H9 (cell line): ENCODE measurements at regions not wholly inside any gene's neighbourhood (a gene's known extent, or its start where the extent isn't known, plus 50 kb on each side); places are given as distances from the start of the nearest gene placed in this dataset.

Source experiments
- DNase-seq: peaks from one replicate; pipeline ENCODE4 v3.0.0-alpha.2; 2017
- H2AFZ ChIP-seq: one replicate; pipeline ENCODE4 v1.6.1; 2013; ENCODE audit warnings: mild to moderate bottlenecking, low read length, control low read depth, moderate library complexity
- H2AK5ac ChIP-seq: 2 replicates; pipeline ENCODE4 v1.6.1; 2013; ENCODE audit warnings: low read length, control low read depth, mixed read lengths; ENCODE audit not compliant: insufficient read length
- H2BK120ac ChIP-seq: one replicate; pipeline ENCODE4 v1.6.1; 2013; ENCODE audit warnings: low read depth, mild to moderate bottlenecking, low read length, control low read depth, inconsistent platforms; ENCODE audit not compliant: poor library complexity, severe bottlenecking
- H2BK12ac ChIP-seq: 2 replicates; pipeline ENCODE4 v1.6.1; 2013; ENCODE audit warnings: low read length, control low read depth, mixed read lengths, low read depth; ENCODE audit not compliant: insufficient read length
- H2BK15ac ChIP-seq: 2 replicates; pipeline ENCODE4 v1.6.1; 2013; ENCODE audit warnings: low read depth, low read length, control low read depth
- H2BK20ac ChIP-seq: one replicate; pipeline ENCODE4 v1.6.1; 2013; ENCODE audit warnings: low read depth, mild to moderate bottlenecking, low read length, control low read depth, inconsistent platforms; ENCODE audit not compliant: poor library complexity, severe bottlenecking
- H2BK5ac ChIP-seq: 2 replicates; pipeline ENCODE4 v1.6.1; 2013; ENCODE audit warnings: low read length, control low read depth, mixed read lengths; ENCODE audit not compliant: insufficient read length
- H3K14ac ChIP-seq: 2 replicates; pipeline ENCODE4 v1.6.1; 2013; ENCODE audit warnings: low read length, control low read depth; ENCODE audit not compliant: insufficient read depth
- H3K18ac ChIP-seq: 2 replicates; pipeline ENCODE4 v1.6.1; 2013; ENCODE audit warnings: low read depth, mild to moderate bottlenecking, mixed read lengths, low read length, control low read depth; ENCODE audit not compliant: insufficient read length
- H3K23ac ChIP-seq: 2 replicates; pipeline ENCODE4 v1.6.1; 2013; ENCODE audit warnings: low read length, control low read depth, mixed read lengths, low read depth; ENCODE audit not compliant: insufficient read length
- H3K23me2 ChIP-seq: 2 replicates; pipeline ENCODE4 v1.6.1; 2013; ENCODE audit warnings: low read depth, mild to moderate bottlenecking, mixed read lengths, low read length, control low read depth; ENCODE audit not compliant: insufficient read length, poor library complexity, severe bottlenecking
- H3K27ac ChIP-seq: 2 replicates; pipeline ENCODE4 v1.5.1; 2013; ENCODE audit warnings: low read length, control low read depth, mixed read lengths, low read depth; ENCODE audit not compliant: insufficient read length
- H3K27me3 ChIP-seq: 2 replicates; pipeline ENCODE4 v1.6.1; 2013; ENCODE audit warnings: low read length, control low read depth, inconsistent platforms; ENCODE audit not compliant: insufficient read depth
- H3K4ac ChIP-seq: 2 replicates; pipeline ENCODE4 v1.6.1; 2013; ENCODE audit warnings: low read depth, mild to moderate bottlenecking, control low read depth, inconsistent platforms, low read length, moderate library complexity
- H3K4me1 ChIP-seq: 2 replicates; pipeline ENCODE4 v1.6.1; 2013; ENCODE audit warnings: low read length, control low read depth, inconsistent platforms; ENCODE audit not compliant: insufficient read depth
- H3K4me2 ChIP-seq: 2 replicates; pipeline ENCODE4 v1.6.1; 2013; ENCODE audit warnings: low read length, control low read depth, mixed read lengths; ENCODE audit not compliant: insufficient read length, insufficient read depth
- H3K56ac ChIP-seq: 2 replicates; pipeline ENCODE4 v1.6.1; 2013; ENCODE audit warnings: low read depth, mild to moderate bottlenecking, mixed read lengths, low read length, control low read depth; ENCODE audit not compliant: insufficient read length
- H3K79me1 ChIP-seq: 2 replicates; pipeline ENCODE4 v1.6.1; 2013; ENCODE audit warnings: low read depth, mild to moderate bottlenecking, moderate library complexity, low read length, control low read depth, inconsistent platforms; ENCODE audit not compliant: insufficient read depth, poor library complexity, severe bottlenecking
- H3K79me2 ChIP-seq: 2 replicates; pipeline ENCODE4 v1.6.1; 2013; ENCODE audit warnings: low read length, control low read depth, inconsistent platforms; ENCODE audit not compliant: insufficient read depth
- H3K9ac ChIP-seq: 2 replicates; pipeline ENCODE4 v1.6.1; 2013; ENCODE audit warnings: low read length, control low read depth, mixed read lengths; ENCODE audit not compliant: insufficient read length; ENCODE audit errors: extremely low read depth
- H3K9me3 ChIP-seq: one replicate; pipeline ENCODE4 v1.6.1; 2013; ENCODE audit warnings: low read depth, low read length, inconsistent platforms; ENCODE audit not compliant: control insufficient read depth
- H3T11ph ChIP-seq: one replicate; pipeline ENCODE4 v1.6.1; 2013; ENCODE audit warnings: mild to moderate bottlenecking, low read length, control low read depth, inconsistent platforms
- H4K20me1 ChIP-seq: one replicate; pipeline ENCODE4 v1.6.1; 2013; ENCODE audit not compliant: control insufficient read depth, insufficient read length, insufficient read depth
- H4K5ac ChIP-seq: 2 replicates; pipeline ENCODE4 v1.6.1; 2013; ENCODE audit warnings: low read depth, mild to moderate bottlenecking, mixed read lengths, low read length, control low read depth; ENCODE audit not compliant: insufficient read length
- H4K8ac ChIP-seq: replicated peaks from 2 replicates; pipeline ENCODE4 v1.6.1; 2013; ENCODE audit warnings: low read length, control low read depth, mixed read lengths, low read depth; ENCODE audit not compliant: insufficient read length
- H4K91ac ChIP-seq: 2 replicates; pipeline ENCODE4 v1.6.1; 2013; ENCODE audit warnings: low read depth, mild to moderate bottlenecking, moderate library complexity, mixed read lengths, low read length, control low read depth; ENCODE audit not compliant: insufficient read length
- H3K27ac Mint-ChIP-seq, 3 experiments: 2 replicates in 2 of 3; 3 replicates in 1 of 3; pipeline ENCODE4 v1.8.0; 2020 to 2021; ENCODE audit warnings: mixed read lengths in 3 of 3, mild to moderate bottlenecking in 1 of 3, moderate library complexity in 1 of 3
- H3K27me3 Mint-ChIP-seq: 2 replicates; pipeline ENCODE4 v1.8.0; 2021; ENCODE audit warnings: low read depth, mild to moderate bottlenecking, moderate library complexity, mixed read lengths
- H3K36me3 Mint-ChIP-seq, 3 experiments: 2 replicates in 2 of 3; 3 replicates in 1 of 3; pipeline ENCODE4 v1.8.0; 2020 to 2021; ENCODE audit warnings: low read depth in 3 of 3, mixed read lengths in 3 of 3; ENCODE audit not compliant: insufficient read depth in 1 of 3
- H3K4me1 Mint-ChIP-seq, 2 experiments: 2 replicates each; pipeline ENCODE4 v1.8.0; 2020; ENCODE audit warnings: mixed read lengths in 2 of 2
- H3K4me3 Mint-ChIP-seq, 2 experiments: 2 replicates in 1 of 2; 3 replicates in 1 of 2; pipeline ENCODE4 v1.8.0; 2020 to 2021; ENCODE audit warnings: mild to moderate bottlenecking in 2 of 2, mixed read lengths in 2 of 2, moderate library complexity in 1 of 2
- H3K9me3 Mint-ChIP-seq, 2 experiments: 2 replicates in 1 of 2; 3 replicates in 1 of 2; pipeline ENCODE4 v1.8.0; 2020; ENCODE audit warnings: mild to moderate bottlenecking in 2 of 2, mixed read lengths in 2 of 2, moderate library complexity in 1 of 2
- WGBS: extraction: QIAGEN DNeasy Blood & Tissue Kit; methylation state at CpG from one replicate; pipeline ENCODE4 v1.1.7; 2013; ENCODE audit warnings: missing lambda C conversion rate, low lambda C conversion rate, mixed read lengths; ENCODE audit not compliant: insufficient read length; ENCODE audit errors: extremely low coverage; 5-methylcytosine and 5-hydroxymethylcytosine counted together
- TF ChIP-seq, protein P1 (sequence below): fragments of 200-600 bp; sonication (generic); conservative IDR thresholded peaks from 3 replicates; pipeline ENCODE4 v1.8.0; 2021; ENCODE audit warnings: antibody characterized with exemption, mild to moderate bottlenecking

DNA sequence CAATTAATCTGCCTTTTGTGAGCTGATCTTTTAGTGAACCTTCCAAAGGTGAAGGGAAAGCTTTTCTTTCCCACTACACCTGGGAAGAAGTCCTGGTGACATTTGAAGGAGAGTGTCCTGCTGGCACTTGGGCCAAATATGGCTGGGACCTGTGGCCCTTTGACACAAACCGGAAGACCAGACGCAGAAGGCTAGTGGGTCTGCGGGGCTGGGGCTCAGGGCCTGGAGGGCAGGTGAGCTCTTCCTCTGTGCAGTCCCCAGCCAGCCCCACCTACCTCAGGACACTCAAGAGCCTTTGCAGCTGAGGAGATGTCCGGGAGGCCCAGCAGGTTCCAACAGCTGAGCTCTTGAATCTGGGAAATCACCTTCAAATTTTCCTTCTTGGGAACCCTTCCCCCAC is 138.0 kb upstream of the THY1 start:
- Mint-ChIP-seq H3K4me1 (peaks cover 0 to 6% of the 10 kb centered on the region in 2 experiments; a peak in 1 of 4 replicates), H3K36me3 (peaks cover 0 to 6% (median 3%) of the 10 kb centered on the region in 3 experiments; a peak in 3 of 7 replicates)
- TF ChIP-seq, protein P1, sequence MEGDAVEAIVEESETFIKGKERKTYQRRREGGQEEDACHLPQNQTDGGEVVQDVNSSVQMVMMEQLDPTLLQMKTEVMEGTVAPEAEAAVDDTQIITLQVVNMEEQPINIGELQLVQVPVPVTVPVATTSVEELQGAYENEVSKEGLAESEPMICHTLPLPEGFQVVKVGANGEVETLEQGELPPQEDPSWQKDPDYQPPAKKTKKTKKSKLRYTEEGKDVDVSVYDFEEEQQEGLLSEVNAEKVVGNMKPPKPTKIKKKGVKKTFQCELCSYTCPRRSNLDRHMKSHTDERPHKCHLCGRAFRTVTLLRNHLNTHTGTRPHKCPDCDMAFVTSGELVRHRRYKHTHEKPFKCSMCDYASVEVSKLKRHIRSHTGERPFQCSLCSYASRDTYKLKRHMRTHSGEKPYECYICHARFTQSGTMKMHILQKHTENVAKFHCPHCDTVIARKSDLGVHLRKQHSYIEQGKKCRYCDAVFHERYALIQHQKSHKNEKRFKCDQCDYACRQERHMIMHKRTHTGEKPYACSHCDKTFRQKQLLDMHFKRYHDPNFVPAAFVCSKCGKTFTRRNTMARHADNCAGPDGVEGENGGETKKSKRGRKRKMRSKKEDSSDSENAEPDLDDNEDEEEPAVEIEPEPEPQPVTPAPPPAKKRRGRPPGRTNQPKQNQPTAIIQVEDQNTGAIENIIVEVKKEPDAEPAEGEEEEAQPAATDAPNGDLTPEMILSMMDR, result no peak

More for the DNA sequence above, 138.0 kb upstream of the THY1 start:
- H3K79me1 ChIP-seq, result no peaks in the 10 kb centered on the region
- DNase-seq, result no peak
- no peak overlapping the region for H2BK15ac ChIP-seq
- H2BK12ac ChIP-seq, result no peak overlapping the region
- no peaks in the 10 kb centered on the region for H3K79me2 ChIP-seq
- no peak overlapping the region for H3K14ac ChIP-seq
- H3K23ac ChIP-seq, result no peak overlapping the region
- no CpG with 5 or more reads among the region's 4 CpGs for WGBS
- no peaks in the 10 kb centered on the region for H4K20me1 ChIP-seq
- no peaks in the 10 kb centered on the region for H3K4me1 ChIP-seq
- H3K4me3 Mint-ChIP-seq, result no peak overlapping the region
- H3K9ac ChIP-seq, result no peak overlapping the region
- no peaks in the 10 kb centered on the region for H3K23me2 ChIP-seq
- no peaks in the 10 kb centered on the region for H3K27me3 ChIP-seq
- H3K9me3 ChIP-seq, result no peaks in the 10 kb centered on the region
- H3T11ph ChIP-seq, result no peak overlapping the region
- H2BK120ac ChIP-seq, result no peak overlapping the region
- no peak overlapping the region for H3K27ac Mint-ChIP-seq
- H2BK20ac ChIP-seq, result no peak overlapping the region
- H3K27me3 Mint-ChIP-seq, result peaks cover 56% of the 10 kb centered on the region
- no peak overlapping the region for H3K56ac ChIP-seq
- H2AK5ac ChIP-seq, result no peak overlapping the region
- no peak overlapping the region for H3K4ac ChIP-seq
- no peak overlapping the region for H4K8ac ChIP-seq
- no peak overlapping the region for H4K5ac ChIP-seq
- no peak overlapping the region for H3K27ac ChIP-seq
- peaks cover 5 to 6% of the 10 kb centered on the region in 2 experiments; a peak in 4 of 5 replicates for H3K9me3 Mint-ChIP-seq
- no peak overlapping the region for H2BK5ac ChIP-seq
- no peak overlapping the region for H3K4me2 ChIP-seq
- no peak overlapping the region for H3K18ac ChIP-seq
- H4K91ac ChIP-seq, result no peak overlapping the region
- H2AFZ ChIP-seq, result no peak overlapping the region
